ENCODE measurements at regions not wholly inside any gene's neighbourhood (a gene's known extent, or its start where the extent isn't known, plus 50 kb on each side); places are given as distances from the start of the nearest gene placed in this dataset.

DNA sequence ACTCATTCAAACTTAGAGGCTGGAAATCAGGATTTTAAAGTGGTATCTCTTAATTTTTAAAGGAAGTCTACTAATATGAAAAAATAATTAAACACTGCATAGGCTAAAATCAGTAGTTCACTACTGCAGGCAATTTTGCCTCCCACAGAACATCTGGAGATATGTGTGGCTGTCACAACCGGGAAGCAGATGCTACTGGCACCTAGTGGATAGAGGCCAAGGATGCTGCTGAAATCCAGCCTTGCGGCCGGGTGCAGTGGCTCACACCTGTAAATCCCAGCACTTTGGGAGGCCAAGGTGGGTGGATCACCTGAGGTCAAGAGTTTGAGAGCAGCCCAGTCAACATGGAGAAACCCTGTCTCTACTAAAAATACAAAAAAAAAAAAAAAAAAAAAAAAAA, 473.9 kb downstream of the XYLT1 start:
- Histone ChIP-seq H4K20me1 (replicated peaks in 1 of 2; ENCODE audit: control insufficient read depth in 1 of 2, insufficient read depth in 2 of 2, low read length in 2 of 2) (no peaks in the 10 kb centered on the region), H3K27ac (ENCODE audit: low read depth, low read length) (no peak overlapping the region), H4K5ac (ENCODE audit: insufficient read length, low read depth, low read length) (no peak overlapping the region), H3K18ac (ENCODE audit: extremely low read depth, low read length) (no peak overlapping the region), H3K9ac (replicated peaks in 1 of 4; ENCODE audit: extremely low read depth in 1 of 4, low read depth in 3 of 4, low read length in 3 of 4) (no peak overlapping the region), H3K56ac (replicated peaks; ENCODE audit: insufficient read length, low read depth, low read length) (no peak overlapping the region), H3K79me1 (ENCODE audit: low read depth, low read length) (no peaks in the 10 kb centered on the region), H3K27me3 (replicated peaks in 1 of 4; ENCODE audit: control insufficient read depth in 3 of 4, extremely low read depth in 1 of 4, insufficient read depth in 3 of 4, low read length in 3 of 4) (no peaks in the 10 kb centered on the region; a peak in 1 of 7 replicates), H4K8ac (ENCODE audit: extremely low read depth, insufficient read depth, low read length) (no peak overlapping the region), H3K79me2 (ENCODE audit: control insufficient read depth in 1 of 2, insufficient read depth in 2 of 2, low read length in 2 of 2) (no peaks in the 10 kb centered on the region), H3K4me1 (replicated peaks in 1 of 4; ENCODE audit: control insufficient read depth in 3 of 4, insufficient read depth in 4 of 4, low read length in 3 of 4) (no peaks in the 10 kb centered on the region), H2BK120ac (replicated peaks; ENCODE audit: low read depth, low read length) (no peak overlapping the region), H3K14ac (ENCODE audit: insufficient read length) (no peak overlapping the region), H2BK12ac (ENCODE audit: low read depth, low read length) (no peak overlapping the region), H3K36me3 (ENCODE audit: control insufficient read depth in 2 of 4, insufficient read depth in 4 of 4, low read length in 3 of 4) (no peaks in the 10 kb centered on the region), H2AK5ac (ENCODE audit: low read depth, low read length) (no peak overlapping the region), H2BK20ac (ENCODE audit: low read length) (no peak overlapping the region), H3K23me2 (ENCODE audit: low read depth, low read length) (no peaks in the 10 kb centered on the region), H2BK5ac (ENCODE audit: low read depth, low read length) (no peak overlapping the region), H3K9me3 (ENCODE audit: insufficient read depth in 2 of 2, low read depth in 1 of 2, low read length in 1 of 2) (no peaks in the 10 kb centered on the region), H3K4me2 (ENCODE audit: insufficient read depth in 1 of 2, low read depth in 2 of 2, low read length in 2 of 2) (no peak overlapping the region), H2AFZ (ENCODE audit: low read length) (no peak overlapping the region), H2BK15ac (ENCODE audit: low read length) (0 out of 2 replicates have a peak overlapping the region, but pooled peaks have one; percentile 32), H3K4me3 (ENCODE audit: extremely low read depth in 1 of 4, insufficient read depth in 2 of 4, low read depth in 3 of 4, low read length in 4 of 4) (no peak overlapping the region), H4K91ac (replicated peaks; ENCODE audit: insufficient read length, low read length) (no peak overlapping the region), H3K23ac (ENCODE audit: insufficient read length) (no peak overlapping the region), H3K4ac (replicated peaks; ENCODE audit: insufficient read length, low read depth, low read length) (no peak overlapping the region)
- FAIRE-seq: no peak
- WGBS, 2 experiments (ENCODE audit: extremely low coverage in 1 of 2, insufficient coverage in 1 of 2, insufficient read length in 1 of 2, insufficient replicate concordance in 2 of 2, low coverage in 1 of 2, low lambda C conversion rate in 2 of 2, missing lambda C conversion rate in 1 of 2): 86% methylated on average over 3 of the region's 3 CpGs; no CpG with 5 or more reads in 1 of the 2 experiments
- no peak for TF ChIP-seq BACH1 (IDR thresholded peaks at IDR 0.05; ENCODE audit: low read length)
- TF ChIP-seq SIN3A (conservative IDR thresholded peaks at IDR 0.05 in 1 of 2, IDR thresholded peaks at IDR 0.05 in 1 of 2; ENCODE audit: low read depth in 1 of 2, low read length in 2 of 2): no peak
- TF ChIP-seq TCF12 (IDR thresholded peaks at IDR 0.05; ENCODE audit: low read depth, low read length): no peak
- peak; percentile 70 to 77 for TF ChIP-seq RAD21 (IDR thresholded peaks at IDR 0.05 in 1 of 2, conservative IDR thresholded peaks at IDR 0.05 in 1 of 2; ENCODE audit: low read depth in 2 of 2, low read length in 2 of 2)
- TF ChIP-seq, protein P1, sequence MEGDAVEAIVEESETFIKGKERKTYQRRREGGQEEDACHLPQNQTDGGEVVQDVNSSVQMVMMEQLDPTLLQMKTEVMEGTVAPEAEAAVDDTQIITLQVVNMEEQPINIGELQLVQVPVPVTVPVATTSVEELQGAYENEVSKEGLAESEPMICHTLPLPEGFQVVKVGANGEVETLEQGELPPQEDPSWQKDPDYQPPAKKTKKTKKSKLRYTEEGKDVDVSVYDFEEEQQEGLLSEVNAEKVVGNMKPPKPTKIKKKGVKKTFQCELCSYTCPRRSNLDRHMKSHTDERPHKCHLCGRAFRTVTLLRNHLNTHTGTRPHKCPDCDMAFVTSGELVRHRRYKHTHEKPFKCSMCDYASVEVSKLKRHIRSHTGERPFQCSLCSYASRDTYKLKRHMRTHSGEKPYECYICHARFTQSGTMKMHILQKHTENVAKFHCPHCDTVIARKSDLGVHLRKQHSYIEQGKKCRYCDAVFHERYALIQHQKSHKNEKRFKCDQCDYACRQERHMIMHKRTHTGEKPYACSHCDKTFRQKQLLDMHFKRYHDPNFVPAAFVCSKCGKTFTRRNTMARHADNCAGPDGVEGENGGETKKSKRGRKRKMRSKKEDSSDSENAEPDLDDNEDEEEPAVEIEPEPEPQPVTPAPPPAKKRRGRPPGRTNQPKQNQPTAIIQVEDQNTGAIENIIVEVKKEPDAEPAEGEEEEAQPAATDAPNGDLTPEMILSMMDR (IDR thresholded peaks at IDR 0.05; ENCODE audit: control extremely low read depth in 1 of 3, insufficient read depth in 1 of 3, low read depth in 1 of 3, low read length in 3 of 3): peak; percentile 64 to 71 (median 65)
- DNase-seq (ENCODE audit: low read depth in 1 of 2, low spot score in 2 of 2): no peak
- CTCF ChIA-PET (ENCODE audit: partially characterized antibody): interaction anchor here (0.5 to 1.5 kb wide), 5 partner anchors 9 to 117 kb away, joined by 3 to 5 read pairs (median 3); no protein-coding TSS in a partner anchor
- POLR2A ChIA-PET (ENCODE audit: partially characterized antibody): no interaction called here

Data from H1 (cell line).